ENCODE measurements at regions not wholly inside any gene's neighbourhood (a gene's known extent, or its start where the extent isn't known, plus 50 kb on each side); places are given as distances from the start of the nearest gene placed in this dataset.
"Not testable (repeated sequence)": the region's sequence is repeated elsewhere in the genome, so short reads cannot be mapped to it uniquely, and the experiment has no call there.

- peak; percentile 9 to 35 for DNase-seq (ENCODE audit: low read depth in 2 of 2)
Measured at GRCh38 chr21:32096411-32096810, 182.4 kb downstream of the MIS18A start.

GRCh38 chr21:32094804-32095203 is 184.0 kb downstream of the MIS18A start:
- peak in 1 of 2 donors; percentile 14 for DNase-seq (ENCODE audit: low read depth in 2 of 2)

GRCh38 chr21:32093646-32094462 is 185.0 kb downstream of the MIS18A start:
- no peak for DNase-seq (ENCODE audit: low read depth in 2 of 2)

DNA sequence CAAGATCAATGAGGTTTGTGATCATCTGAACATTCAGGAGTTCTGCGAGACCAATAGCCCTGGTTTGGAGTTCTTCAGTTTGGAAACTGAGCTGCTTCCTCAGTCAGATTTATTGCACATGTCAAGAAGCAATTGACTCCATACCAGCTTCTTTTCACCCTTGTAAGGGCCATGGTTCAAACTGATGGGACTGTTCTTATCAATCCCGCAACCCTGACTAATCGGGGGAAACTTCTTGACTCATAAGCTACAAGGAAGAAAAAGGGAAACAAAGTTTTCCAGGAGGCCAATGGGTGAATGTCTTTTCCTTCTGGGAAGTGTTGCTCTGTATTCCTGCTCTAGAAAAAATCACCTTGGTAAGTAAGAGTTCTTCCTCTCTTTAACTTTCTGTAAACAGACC is 187.9 kb downstream of the MIS18A start:
- no peak for DNase-seq (ENCODE audit: low read depth in 2 of 2)

- no peak for DNase-seq (ENCODE audit: low read depth in 2 of 2)
Measured at GRCh38 chr21:32089766-32090165, 189.1 kb downstream of the MIS18A start.

- no peak for DNase-seq (ENCODE audit: low read depth in 2 of 2)
Measured at GRCh38 chr21:32088471-32088870, 190.4 kb downstream of the MIS18A start.

DNA sequence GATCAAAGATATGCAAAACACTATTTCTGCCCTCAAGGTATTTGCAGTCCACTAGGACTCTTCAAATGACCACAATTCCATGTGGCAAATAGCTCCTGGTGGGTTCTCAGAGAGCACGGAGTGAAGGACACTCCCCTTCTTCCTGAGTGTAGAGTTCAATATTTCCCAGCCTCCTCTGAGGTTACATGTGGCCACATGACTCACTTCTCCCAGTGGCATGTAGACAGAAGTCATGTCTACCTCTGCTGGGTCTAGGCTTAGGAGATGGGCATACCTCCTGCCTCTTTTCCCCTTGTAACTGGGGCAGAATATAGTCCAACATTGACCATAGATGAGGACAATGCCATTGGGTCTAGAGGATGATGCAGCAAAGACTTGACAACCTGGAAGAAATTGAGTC is 191.4 kb downstream of the MIS18A start:
- DNase-seq (ENCODE audit: low read depth in 2 of 2): no peak

DNA sequence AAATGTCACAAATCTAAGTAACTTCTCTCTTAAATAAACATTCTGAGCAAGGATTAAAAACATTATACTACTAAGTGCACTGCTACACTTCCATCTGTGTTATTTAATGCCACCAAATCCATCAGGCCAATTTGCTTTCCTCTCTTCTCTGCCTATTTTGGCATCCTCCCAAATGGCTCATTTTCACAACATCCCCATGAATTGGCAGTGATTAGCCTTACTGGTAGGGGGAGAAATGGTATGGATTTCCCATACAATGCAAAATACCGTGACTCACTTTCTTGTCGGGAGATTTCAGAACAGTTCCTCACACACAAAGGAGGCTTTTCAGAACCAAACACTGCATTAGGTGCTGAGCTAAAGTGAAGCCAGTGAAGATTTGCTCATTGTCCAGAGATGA is 195.7 kb downstream of the MIS18A start:
- peak in 1 of 2 donors; percentile 27 for DNase-seq (ENCODE audit: low read depth in 2 of 2)

GRCh38 chr21:32082466-32082865 is 196.4 kb downstream of the MIS18A start:
- DNase-seq (ENCODE audit: low read depth in 2 of 2): no peak

- no peak for DNase-seq (ENCODE audit: low read depth in 2 of 2)
Measured at GRCh38 chr21:32073593-32073992, 200.8 kb downstream of the HUNK start.

GRCh38 chr21:32073190-32073589 is 200.4 kb downstream of the HUNK start:
- no peak for DNase-seq (ENCODE audit: low read depth in 2 of 2)

- not testable (repeated sequence) for DNase-seq (ENCODE audit: low read depth in 2 of 2)
Measured at GRCh38 chr21:32071620-32072019, 198.8 kb downstream of the HUNK start.

GRCh38 chr21:32070676-32071330 is 198.0 kb downstream of the HUNK start:
- no peak for DNase-seq (ENCODE audit: low read depth in 2 of 2)

DNA sequence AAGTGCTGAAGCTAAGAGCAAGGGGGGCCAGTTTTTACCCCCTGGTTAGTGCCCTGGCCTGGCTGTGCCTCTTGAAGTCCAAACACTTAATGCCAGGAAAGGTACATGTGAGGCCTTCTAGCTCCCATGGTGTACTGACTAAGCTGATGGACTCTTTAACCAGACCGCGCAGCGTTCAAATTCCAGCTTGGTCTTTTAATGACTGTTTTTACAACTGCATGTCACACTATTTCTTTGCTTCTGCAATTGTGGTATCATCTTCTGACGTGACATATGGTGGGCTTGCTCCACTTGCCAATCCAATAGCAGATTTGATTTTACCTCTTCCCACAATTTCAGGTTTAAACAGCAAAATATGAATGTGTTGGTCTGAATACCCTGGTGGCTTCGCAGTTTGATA is 197.3 kb downstream of the HUNK start:
- DNase-seq (ENCODE audit: low read depth in 2 of 2): no peak

GRCh38 chr21:32065654-32066053 is 192.8 kb downstream of the HUNK start:
- DNase-seq (ENCODE audit: low read depth in 2 of 2): no peak

DNA sequence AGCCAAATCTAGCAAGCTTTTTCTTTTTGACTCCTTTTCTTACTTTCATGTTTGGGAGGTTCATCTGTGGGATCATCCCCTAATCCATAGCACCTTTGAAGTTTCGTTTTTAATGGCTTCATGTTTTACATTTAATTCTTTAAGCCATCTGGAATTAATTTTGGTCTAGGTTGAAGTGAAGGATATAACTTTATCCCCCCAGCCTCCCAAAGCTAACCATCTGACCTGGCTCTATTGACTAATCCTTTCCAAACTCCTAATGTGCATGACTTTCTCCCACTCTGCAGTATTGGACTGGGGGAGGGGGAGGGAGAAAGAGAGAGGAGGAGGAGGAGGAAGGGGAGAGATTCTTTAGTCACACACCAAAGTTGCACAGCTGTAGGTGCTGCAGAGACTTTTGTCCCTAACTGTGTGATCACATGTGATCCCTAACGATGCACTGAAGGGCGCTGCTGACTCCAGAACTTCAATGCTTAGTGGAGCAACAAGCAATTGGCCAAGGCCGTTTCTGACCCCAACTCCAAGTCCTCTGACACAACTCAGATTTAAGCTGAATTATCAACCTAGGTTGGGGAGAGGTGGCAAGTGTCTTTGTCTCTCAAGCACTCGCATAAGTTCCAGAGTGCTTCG is 191.6 kb downstream of the HUNK start:
- no peak for DNase-seq (ENCODE audit: low read depth in 2 of 2)

- DNase-seq (ENCODE audit: low read depth in 2 of 2): no peak
Measured at GRCh38 chr21:32062591-32063227, 189.9 kb downstream of the HUNK start.

DNA sequence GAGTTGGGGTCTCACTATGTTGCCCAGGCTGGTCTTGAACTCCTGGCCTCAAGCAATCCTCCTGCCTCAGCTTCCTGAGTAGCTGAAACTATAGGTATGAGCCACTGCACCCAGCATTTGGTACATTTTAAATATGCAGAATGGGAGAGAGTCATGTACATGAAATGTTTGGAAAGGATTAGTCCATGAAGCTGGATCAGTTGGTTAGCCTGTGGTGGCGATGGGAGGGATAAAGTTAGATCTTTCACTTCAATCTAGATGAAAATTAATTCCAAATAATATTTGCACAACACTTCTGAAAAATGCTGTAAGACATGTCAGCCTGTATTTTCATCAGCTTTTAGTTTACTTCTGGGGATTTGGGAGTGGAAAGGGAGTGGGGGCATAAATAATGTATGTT is 188.9 kb downstream of the HUNK start:
- no peak for DNase-seq (ENCODE audit: low read depth in 2 of 2)

DNA sequence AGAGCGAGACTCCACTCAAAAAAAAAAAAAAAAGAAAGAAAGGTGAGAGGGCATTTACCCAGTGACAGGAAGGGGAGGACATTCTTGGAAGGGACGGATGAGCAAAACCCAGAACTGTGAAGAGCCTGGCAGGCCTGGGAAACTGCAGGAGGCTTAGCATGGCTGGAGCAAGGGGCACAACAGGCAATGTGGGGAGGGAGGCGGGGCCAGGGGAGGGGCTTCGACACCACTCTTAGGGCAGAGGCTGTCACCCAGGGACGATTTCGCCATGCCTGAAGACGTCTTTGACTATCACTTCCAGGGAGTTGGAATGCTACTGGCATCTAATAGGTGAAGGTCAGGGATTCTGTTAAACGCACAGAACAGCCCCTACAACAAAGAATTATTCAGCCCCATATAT is 184.0 kb downstream of the HUNK start:
- no peak for DNase-seq (ENCODE audit: low read depth in 2 of 2)

- DNase-seq (ENCODE audit: low read depth in 2 of 2): no peak
Measured at GRCh38 chr21:32055305-32055704, 182.5 kb downstream of the HUNK start.
